Activated naive CD4-positive, alpha-beta T cell treated with Interleukin-2 at 50 U/mL for 16 hours (primary cell): ENCODE measurements at regions not wholly inside any gene's neighbourhood (a gene's known extent, or its start where the extent isn't known, plus 50 kb on each side); places are given as distances from the start of the nearest gene placed in this dataset.

Experiments used
- DNase-seq: peaks from one replicate; pipeline ENCODE4 v3.0.0-alpha.2; 2020

- no peak for DNase-seq
Observed at GRCh38 chr7:15977663-15978062, 291.2 kb upstream of the MEOX2 start.

- DNase-seq: no peak
Observed at GRCh38 chr7:15972862-15973275, 286.4 kb upstream of the MEOX2 start.

- DNase-seq: no peak
Observed at GRCh38 chr7:15967551-15967950, 281.1 kb upstream of the MEOX2 start.

- no peak for DNase-seq
Observed at GRCh38 chr7:15967121-15967520, 280.6 kb upstream of the MEOX2 start.

GRCh38 chr7:15963206-15963605 is 276.7 kb upstream of the MEOX2 start:
- DNase-seq: no peak

GRCh38 chr7:15954671-15955354 is 268.3 kb upstream of the MEOX2 start:
- DNase-seq: no peak

GRCh38 chr7:15950299-15950698 is 263.8 kb upstream of the MEOX2 start:
- DNase-seq: no peak

- no peak for DNase-seq
Observed at GRCh38 chr7:15947754-15948153, 261.3 kb upstream of the MEOX2 start.

- no peak for DNase-seq
Observed at GRCh38 chr7:15938115-15938514, 251.6 kb upstream of the MEOX2 start.

- DNase-seq: no peak
Observed at GRCh38 chr7:15937571-15937970, 251.1 kb upstream of the MEOX2 start.

- DNase-seq: no peak
Observed at GRCh38 chr7:15936991-15937390, 250.5 kb upstream of the MEOX2 start.

- no peak for DNase-seq
Observed at GRCh38 chr7:15932318-15932717, 245.8 kb upstream of the MEOX2 start.

GRCh38 chr7:15929411-15929810 is 242.9 kb upstream of the MEOX2 start:
- DNase-seq: no peak

- no peak for DNase-seq
Observed at GRCh38 chr7:15925608-15926007, 239.1 kb upstream of the MEOX2 start.

- no peak for DNase-seq
Observed at GRCh38 chr7:15924910-15925309, 238.4 kb upstream of the MEOX2 start.

- DNase-seq: no peak
Observed at GRCh38 chr7:15922002-15922401, 235.5 kb upstream of the MEOX2 start.

GRCh38 chr7:15921576-15921975 is 235.1 kb upstream of the MEOX2 start:
- no peak for DNase-seq

GRCh38 chr7:15920953-15921352 is 234.5 kb upstream of the MEOX2 start:
- DNase-seq: no peak

GRCh38 chr7:15916681-15917380 is 230.3 kb upstream of the MEOX2 start:
- DNase-seq: no peak

GRCh38 chr7:15915686-15916293 is 229.3 kb upstream of the MEOX2 start:
- no peak for DNase-seq

GRCh38 chr7:15914611-15915010 is 228.1 kb upstream of the MEOX2 start:
- no peak for DNase-seq

- DNase-seq: no peak
Observed at GRCh38 chr7:15906436-15906835, 220.0 kb upstream of the MEOX2 start.

GRCh38 chr7:15905251-15906040 is 219.0 kb upstream of the MEOX2 start:
- no peak for DNase-seq
